ENCODE measurements at regions not wholly inside any gene's neighbourhood (a gene's known extent, or its start where the extent isn't known, plus 50 kb on each side); places are given as distances from the start of the nearest gene placed in this dataset.

GRCh38 chr11:112310848-112311247 lies 50.2 kb upstream of the PLET1 start:
- H3K27ac ChIP-seq: no peak overlapping the region
- no peaks in the 10 kb centered on the region for H3K4me1 ChIP-seq
- no peak overlapping the region for H3K4me3 ChIP-seq
- H3K36me3 ChIP-seq: no peaks in the 10 kb centered on the region
- H3K9me3 ChIP-seq: no peaks in the 10 kb centered on the region
- no peaks in the 10 kb centered on the region for H3K27me3 ChIP-seq
- intact Hi-C loops (cut with DNase I): no loop called here
- DNase-seq: no peak
- TF ChIP-seq, protein P1, sequence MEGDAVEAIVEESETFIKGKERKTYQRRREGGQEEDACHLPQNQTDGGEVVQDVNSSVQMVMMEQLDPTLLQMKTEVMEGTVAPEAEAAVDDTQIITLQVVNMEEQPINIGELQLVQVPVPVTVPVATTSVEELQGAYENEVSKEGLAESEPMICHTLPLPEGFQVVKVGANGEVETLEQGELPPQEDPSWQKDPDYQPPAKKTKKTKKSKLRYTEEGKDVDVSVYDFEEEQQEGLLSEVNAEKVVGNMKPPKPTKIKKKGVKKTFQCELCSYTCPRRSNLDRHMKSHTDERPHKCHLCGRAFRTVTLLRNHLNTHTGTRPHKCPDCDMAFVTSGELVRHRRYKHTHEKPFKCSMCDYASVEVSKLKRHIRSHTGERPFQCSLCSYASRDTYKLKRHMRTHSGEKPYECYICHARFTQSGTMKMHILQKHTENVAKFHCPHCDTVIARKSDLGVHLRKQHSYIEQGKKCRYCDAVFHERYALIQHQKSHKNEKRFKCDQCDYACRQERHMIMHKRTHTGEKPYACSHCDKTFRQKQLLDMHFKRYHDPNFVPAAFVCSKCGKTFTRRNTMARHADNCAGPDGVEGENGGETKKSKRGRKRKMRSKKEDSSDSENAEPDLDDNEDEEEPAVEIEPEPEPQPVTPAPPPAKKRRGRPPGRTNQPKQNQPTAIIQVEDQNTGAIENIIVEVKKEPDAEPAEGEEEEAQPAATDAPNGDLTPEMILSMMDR (IDR thresholded peaks at IDR 0.05): no peak
- no peak for ATAC-seq

GRCh38 chr11:112315057-112315720 lies 54.5 kb upstream of the PLET1 start:
- no peaks in the 10 kb centered on the region for H3K9me3 ChIP-seq
- intact Hi-C loops (cut with DNase I): no loop called here
- no peak overlapping the region for H3K27ac ChIP-seq
- H3K27me3 ChIP-seq: no peaks in the 10 kb centered on the region
- no peak for ATAC-seq
- DNase-seq: no peak
- no peaks in the 10 kb centered on the region for H3K36me3 ChIP-seq
- no peak overlapping the region for H3K4me3 ChIP-seq
- H3K4me1 ChIP-seq: peaks cover under 1 to 1% of the 10 kb centered on the region in 2 donors
- TF ChIP-seq, protein P1 (IDR thresholded peaks at IDR 0.05): no peak

GRCh38 chr11:112315861-112316739 lies 55.4 kb upstream of the PLET1 start:
- Histone ChIP-seq H3K4me3 (no peak overlapping the region), H3K27me3 (no peaks in the 10 kb centered on the region), H3K36me3 (no peaks in the 10 kb centered on the region), H3K27ac (no peak overlapping the region), H3K4me1 (peaks cover 9 to 10% of the 10 kb centered on the region in 2 donors), H3K9me3 (no peaks in the 10 kb centered on the region)
- ATAC-seq (peak; percentile 66), DNase-seq (no peak)
- TF ChIP-seq, protein P1 (IDR thresholded peaks at IDR 0.05): no peak
- intact Hi-C loops (cut with DNase I): no loop called here

DNA sequence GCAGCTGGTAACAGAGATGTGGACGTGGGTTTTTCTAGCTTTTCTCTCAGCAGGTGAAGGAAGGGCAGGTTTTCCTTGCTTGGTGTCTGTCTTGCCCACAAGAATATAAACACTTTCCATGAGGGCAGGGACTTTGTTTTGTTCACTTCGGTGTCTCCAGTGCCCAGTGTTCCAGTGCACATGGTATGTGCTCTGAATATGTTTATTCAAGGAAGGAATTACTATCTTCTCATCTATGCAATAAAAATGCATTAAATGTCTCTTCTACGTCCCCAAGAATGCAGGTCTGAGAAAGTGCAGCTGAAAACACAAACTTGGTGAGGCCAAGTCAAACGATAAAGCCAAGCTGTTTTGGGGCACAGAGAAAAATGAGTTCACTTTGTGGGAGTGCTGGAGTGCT lies 56.3 kb upstream of the PLET1 start:
- TF ChIP-seq, protein P1 (IDR thresholded peaks at IDR 0.05): no peak
- H3K27me3 ChIP-seq: no peaks in the 10 kb centered on the region
- no peaks in the 10 kb centered on the region for H3K36me3 ChIP-seq
- no peak overlapping the region for H3K4me3 ChIP-seq
- no peaks in the 10 kb centered on the region for H3K9me3 ChIP-seq
- no peak for DNase-seq
- no peak for ATAC-seq
- H3K4me1 ChIP-seq: peaks cover 17 to 18% of the 10 kb centered on the region in 2 donors
- no peak overlapping the region for H3K27ac ChIP-seq
- intact Hi-C loops (cut with DNase I): no loop called here

GRCh38 chr11:112318184-112318591 lies 57.5 kb upstream of the PLET1 start:
- intact Hi-C loops (cut with DNase I): no loop called here
- H3K4me1 ChIP-seq: peaks cover 17 to 19% of the 10 kb centered on the region in 2 donors
- TF ChIP-seq, protein P1 (IDR thresholded peaks at IDR 0.05): no peak
- ATAC-seq (no peak), DNase-seq (no peak)
- H3K27ac ChIP-seq: no peak overlapping the region
- no peak overlapping the region for H3K4me3 ChIP-seq
- no peaks in the 10 kb centered on the region for H3K9me3 ChIP-seq
- no peaks in the 10 kb centered on the region for H3K36me3 ChIP-seq
- no peaks in the 10 kb centered on the region for H3K27me3 ChIP-seq
